HG03354 (cell line): ENCODE measurements at regions not wholly inside any gene's neighbourhood (a gene's known extent, or its start where the extent isn't known, plus 50 kb on each side); places are given as distances from the start of the nearest gene placed in this dataset.

Source experiments
- ATAC-seq: cut with Tn5 transposase; IDR thresholded peaks from one replicate; pipeline ENCODE4 v1.9.1; 2021; ENCODE audit warnings: mild to moderate bottlenecking; ENCODE audit not compliant: unreplicated experiment, poor library complexity, severe bottlenecking

DNA sequence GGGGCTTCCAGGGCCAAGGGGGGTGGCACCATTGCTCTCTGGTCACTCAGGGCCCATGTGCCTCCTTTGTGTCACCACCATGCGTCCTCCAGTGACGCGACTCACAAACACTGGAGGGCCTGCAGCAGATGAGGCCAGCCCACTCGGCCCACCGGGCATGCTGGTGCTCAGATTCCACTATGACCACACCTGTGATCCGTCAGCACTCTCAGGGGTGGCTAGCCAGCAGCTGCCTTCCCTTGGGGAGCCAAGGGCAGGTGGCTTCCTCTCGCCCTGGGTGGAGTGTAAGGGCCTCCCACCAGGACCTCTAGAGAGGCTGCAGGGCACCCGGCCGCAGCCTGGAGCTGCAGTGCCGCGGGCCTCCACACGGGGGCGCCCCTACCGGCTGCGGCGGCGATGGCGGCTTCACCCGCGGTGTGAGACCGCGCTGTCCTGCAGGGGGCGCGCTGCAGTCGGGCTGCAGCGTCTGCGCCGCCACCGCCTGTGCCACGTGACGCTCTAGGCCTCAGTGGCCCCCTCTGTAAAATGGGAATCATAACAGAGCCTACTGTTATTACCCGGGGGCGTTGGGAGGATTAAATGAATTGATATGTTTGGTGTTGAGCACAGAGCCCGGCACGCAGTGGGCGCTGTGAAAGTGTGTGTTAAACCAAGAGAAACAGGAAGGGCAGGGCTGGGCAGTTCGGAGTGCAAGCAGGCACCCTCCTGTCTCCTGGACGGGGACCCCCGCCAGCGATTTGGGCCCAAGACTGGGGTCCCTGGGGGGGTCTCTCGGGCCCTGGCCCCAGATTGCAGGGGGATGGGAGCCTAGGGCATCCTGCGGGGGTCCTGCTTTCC, 192.4 kb upstream of the GSE1 start:
- ATAC-seq: peak; percentile 52

GRCh38 chr16:85421338-85422195, 191.6 kb upstream of the GSE1 start:
- no peak for ATAC-seq

DNA sequence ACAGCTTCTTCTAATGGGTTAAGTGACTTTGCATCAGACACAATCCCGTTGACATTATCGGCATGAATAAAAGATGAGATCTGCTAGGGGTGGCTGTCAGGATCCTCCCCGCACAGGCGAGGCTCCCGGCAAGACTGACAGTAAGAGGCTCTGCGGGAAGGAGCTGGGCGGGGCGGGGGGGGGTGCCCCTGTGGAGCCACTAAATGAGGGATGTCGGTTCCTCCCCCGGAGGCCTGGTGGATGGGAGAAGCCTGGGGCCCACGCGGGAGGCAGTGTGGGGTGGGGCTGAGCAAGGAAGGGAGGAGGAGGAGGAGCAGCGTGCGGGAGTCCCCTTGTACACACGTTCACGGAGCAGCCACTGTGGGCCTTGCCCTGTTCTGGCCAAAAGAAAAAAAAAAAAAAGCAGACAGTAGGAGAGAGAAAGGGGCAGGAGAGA, 190.9 kb upstream of the GSE1 start:
- no peak for ATAC-seq

DNA sequence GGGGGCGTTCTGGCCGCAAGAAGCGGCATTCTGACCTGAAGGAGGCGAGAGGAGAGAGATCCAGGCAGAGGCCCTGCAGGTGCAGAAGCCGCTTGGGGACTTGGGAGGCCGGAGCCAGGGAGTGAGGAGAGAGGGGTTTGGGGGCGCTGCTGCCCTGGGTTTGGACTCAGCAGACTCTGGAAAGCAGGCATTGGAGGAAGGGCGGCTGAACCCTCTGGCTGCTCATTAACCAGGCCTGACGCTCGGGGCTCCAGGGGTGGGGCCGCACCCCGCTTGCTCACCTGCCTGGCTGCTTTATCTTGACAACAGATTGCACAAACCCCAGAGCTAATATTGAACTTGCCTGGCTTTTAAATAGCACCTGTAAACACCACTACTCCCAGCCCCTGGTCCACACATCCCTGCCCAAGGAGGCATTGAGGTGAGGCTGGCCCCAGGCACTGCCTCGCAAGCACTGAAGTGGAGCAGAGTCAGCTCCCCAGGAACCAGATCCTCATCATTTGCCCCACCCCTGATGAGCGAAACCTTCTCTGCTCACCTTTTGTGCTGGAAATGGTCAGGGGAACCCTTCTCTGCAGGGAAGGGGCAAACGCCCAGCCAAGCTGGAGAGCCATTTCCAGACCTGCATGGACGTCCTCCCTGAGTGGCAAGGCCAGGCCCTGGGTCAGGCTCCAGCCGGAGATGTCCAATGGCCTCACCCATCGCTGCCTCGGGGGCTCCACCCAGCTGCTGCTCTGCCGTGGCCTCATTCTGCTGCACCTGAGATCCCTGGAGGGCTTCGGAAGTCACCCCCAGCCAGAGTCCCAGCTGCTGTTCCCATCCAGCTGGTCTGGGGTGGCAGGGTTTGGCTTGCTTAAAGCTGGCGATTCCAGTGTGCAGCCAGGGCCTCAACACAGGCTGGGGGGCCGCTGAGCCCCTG, 190.2 kb upstream of the GSE1 start:
- ATAC-seq: no peak

- no peak for ATAC-seq
Measured at GRCh38 chr16:85423631-85424030, 189.5 kb upstream of the GSE1 start.

GRCh38 chr16:85424260-85425073, 188.7 kb upstream of the GSE1 start:
- no peak for ATAC-seq

GRCh38 chr16:85425074-85425662, 188.0 kb upstream of the GSE1 start:
- no peak for ATAC-seq

DNA sequence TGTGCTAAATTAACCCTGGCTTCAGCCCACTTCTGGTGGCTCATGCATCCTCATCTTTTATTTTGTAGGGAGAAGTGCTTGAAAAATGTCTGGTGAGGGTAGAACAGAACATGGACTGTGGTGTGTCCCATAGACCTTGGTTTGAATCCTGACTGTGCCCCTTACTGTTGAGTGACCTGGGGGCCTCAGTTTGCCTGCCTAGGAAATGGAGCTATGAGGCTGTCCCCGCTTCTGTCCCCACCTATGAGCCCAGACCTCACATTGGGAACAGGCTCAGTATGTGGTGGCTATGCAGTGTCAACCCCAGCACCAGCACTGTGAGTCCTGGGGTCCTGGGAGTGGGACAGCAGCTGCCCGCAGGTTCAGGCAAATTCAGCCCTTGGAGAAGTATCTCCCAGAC, 186.3 kb upstream of the GSE1 start:
- ATAC-seq: no peak

DNA sequence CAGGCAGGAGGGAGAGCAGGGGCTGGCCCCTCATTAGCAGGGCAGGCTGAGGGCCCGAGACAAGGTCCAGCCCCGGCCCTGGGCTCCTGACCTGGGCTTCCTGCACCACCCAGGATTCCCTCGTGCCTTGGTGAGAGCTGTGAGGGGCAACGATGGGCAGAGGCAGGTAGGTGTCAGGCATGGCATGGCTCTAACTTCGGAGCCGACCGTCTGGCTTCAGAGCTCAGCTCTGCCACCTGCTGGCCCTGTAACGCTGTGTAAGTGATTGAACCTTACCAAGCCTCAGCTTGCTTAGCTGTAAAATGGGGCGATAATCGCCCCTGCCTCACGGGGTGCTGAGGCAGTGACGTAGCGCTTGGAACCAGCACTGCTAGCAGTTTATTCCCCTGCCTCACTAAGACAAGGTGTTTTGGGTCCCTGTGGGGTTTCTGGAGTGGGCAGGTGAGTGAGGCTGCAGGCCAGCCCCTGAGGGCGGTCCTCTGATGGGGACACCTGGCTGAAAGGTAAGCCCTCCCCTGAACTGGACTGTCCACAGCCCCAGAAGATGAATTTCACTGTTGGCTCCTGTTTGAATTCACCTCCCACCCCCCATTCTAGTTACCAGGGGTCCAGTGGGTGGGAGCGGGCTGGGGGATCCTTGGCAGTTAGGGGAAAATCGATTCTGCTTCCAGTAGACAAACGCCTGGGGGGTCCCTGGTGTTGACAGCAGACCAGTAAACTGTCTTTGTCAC, 184.8 kb upstream of the GSE1 start:
- no peak for ATAC-seq

DNA sequence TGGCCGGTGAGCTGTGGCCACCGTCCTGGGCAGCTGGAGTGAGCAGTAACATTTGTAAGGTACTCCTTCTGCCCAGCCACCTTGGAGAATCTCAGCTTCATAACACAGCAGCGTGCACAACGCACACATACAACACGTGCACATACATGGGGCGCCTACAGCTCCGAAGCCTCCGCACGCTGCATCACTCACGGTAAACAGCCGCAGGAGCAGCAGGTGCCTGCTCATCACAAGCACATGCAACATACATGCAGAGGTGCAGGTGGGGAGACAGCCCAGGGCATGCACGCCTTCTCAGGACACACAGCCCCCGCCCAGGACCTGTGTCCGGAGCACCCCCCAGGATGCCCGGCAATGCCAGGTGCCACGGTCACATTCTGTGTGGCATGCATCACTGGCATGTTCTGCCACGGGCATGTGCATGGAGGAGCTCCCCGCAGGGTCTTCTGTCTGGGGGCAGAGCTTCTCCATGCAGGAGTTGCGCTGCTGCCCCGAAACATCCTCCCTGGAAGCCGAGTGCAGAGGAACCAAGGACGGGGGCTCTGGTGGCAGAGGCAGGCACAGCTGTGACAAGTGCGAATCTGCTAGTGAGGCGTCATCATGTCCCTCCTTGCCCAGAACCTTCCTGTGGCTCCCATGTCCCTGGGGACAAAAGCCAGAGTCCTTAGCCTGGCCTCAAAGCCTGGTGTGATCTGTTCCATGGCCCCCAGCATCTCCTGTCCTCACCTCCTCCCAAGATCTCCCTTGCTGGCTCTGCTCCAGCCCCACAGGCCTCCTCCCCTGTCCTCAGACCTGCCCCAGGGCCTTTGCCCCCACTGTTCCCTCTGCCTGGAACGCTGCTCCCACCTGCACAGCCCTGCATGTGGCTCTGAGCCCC, 184.0 kb upstream of the GSE1 start:
- no peak for ATAC-seq

DNA sequence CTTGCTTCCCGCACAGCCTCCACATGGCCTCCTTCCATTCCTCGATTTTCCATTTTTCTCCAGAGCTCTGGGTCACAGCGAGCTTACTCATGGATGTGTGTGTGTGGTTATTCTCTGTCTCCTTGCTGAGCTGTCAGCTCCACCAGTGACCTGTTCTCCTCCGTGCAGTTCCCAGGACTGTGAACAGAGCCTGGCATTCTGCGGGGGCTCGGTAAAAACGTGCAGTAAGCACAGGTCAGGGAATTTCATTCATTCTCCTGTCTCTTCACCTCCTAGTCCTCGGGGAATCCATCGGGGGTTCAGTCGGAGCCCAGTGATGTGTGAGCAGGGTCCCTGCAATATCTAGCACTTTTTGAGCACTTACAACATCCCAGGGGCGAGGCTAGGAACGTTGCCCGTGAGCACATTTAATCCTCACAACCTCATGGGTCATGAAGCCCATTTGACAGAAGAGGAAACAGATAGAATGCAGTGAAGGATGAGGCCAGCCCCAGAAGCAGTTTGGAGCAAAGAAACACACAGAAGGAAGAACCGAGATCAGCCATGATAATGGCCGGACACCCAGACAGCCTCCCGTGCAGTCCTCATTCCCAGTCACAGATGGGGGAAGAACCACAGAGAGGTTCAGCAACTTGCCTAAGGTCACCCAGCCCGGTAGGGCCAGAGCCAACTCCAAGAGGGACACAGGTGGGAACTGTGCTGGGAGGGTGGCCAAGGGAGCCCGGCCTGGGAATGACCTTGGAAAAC, 183.2 kb upstream of the GSE1 start:
- ATAC-seq: no peak

GRCh38 chr16:85430523-85431421, 182.3 kb upstream of the GSE1 start:
- ATAC-seq: no peak

DNA sequence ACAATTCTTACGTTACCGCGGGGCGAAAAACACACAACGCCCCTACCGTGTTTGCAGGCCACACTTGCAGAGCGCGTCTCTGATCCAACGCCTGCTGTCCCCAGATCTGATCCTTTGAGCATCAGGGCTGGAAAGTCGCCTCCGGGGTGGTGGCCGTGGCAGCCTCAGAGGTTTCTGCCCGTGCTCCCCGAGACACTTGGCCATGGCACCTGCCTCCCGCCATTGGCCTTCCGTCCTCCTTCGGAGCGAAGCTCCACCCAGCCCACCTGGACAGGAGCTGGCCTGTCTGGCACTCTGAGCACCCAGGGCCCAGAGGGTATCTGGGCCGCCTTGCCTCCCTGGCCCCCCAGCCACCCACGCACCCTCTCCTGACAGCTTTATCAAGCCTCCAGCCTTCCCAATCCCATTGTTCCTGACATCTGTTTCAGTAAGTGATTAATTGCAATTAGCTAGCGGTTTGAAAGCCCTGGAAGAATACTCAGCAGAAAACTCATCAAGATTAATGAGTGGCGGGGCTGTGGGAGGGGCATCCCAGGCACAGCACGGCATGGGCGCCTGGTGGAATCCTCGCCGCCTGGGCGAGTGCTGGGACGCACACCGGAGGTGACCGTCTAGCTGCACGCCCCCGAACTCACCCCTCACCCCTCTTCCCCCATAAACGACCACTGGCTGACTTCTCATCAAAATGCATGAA, 181.5 kb upstream of the GSE1 start:
- ATAC-seq: no peak

- no peak for ATAC-seq
Measured at GRCh38 chr16:85432606-85433005, 180.5 kb upstream of the GSE1 start.

DNA sequence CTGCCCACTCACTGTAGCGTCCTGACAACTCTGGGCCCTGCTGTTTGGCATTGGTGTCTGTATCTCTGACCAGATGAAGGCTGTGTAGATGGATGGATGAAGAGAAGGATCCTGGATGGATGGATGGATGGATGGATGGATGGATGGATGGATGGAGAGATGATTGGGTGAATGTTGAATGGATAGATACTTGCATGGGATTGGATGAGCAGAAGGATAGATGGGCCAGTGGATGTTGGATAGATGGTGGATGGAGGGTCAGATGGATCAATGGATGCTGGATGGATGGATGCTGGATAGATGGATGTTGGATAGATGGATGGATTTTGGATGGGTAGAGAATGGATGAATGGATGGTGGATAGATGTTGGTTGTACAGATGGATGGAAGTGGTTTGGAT, 179.6 kb upstream of the GSE1 start:
- no peak for ATAC-seq
